Superior temporal gyrus (tissue), 1 donor: ENCODE measurements at regions not wholly inside any gene's neighbourhood (a gene's known extent, or its start where the extent isn't known, plus 50 kb on each side); places are given as distances from the start of the nearest gene placed in this dataset.
"Not testable (repeated sequence)": the region's sequence is repeated elsewhere in the genome, so short reads cannot be mapped to it uniquely, and the experiment has no call there.

Experiments
- DNase-seq: peaks from one replicate; pipeline ENCODE4 v3.0.0-alpha.2; 2016; ENCODE audit errors: extremely low spot score

GRCh38 chr5:39566029-39566428 is 141.2 kb upstream of the DAB2 start:
- DNase-seq: no peak

- no peak for DNase-seq
Observed at GRCh38 chr5:39561421-39561820, 136.6 kb upstream of the DAB2 start.

- DNase-seq: peak; percentile 65
Observed at GRCh38 chr5:39560726-39561125, 135.9 kb upstream of the DAB2 start.

- DNase-seq: no peak
Observed at GRCh38 chr5:39559923-39560322, 135.1 kb upstream of the DAB2 start.

GRCh38 chr5:39558541-39558940 is 133.8 kb upstream of the DAB2 start:
- no peak for DNase-seq

- DNase-seq: no peak
Observed at GRCh38 chr5:39555788-39556187, 131.0 kb upstream of the DAB2 start.

GRCh38 chr5:39547553-39548154 is 122.9 kb upstream of the DAB2 start:
- peak; percentile 86 for DNase-seq

- DNase-seq: no peak
Observed at GRCh38 chr5:39544941-39545340, 120.2 kb upstream of the DAB2 start.

- no peak for DNase-seq
Observed at GRCh38 chr5:39543335-39543734, 118.6 kb upstream of the DAB2 start.

GRCh38 chr5:39542511-39543285 is 117.9 kb upstream of the DAB2 start:
- DNase-seq: no peak

GRCh38 chr5:39541920-39542319 is 117.1 kb upstream of the DAB2 start:
- no peak for DNase-seq

GRCh38 chr5:39539470-39539869 is 114.7 kb upstream of the DAB2 start:
- no peak for DNase-seq

GRCh38 chr5:39534690-39535089 is 109.9 kb upstream of the DAB2 start:
- DNase-seq: no peak

GRCh38 chr5:39533749-39534148 is 109.0 kb upstream of the DAB2 start:
- no peak for DNase-seq

GRCh38 chr5:39532511-39532910 is 107.7 kb upstream of the DAB2 start:
- no peak for DNase-seq

GRCh38 chr5:39531306-39531705 is 106.5 kb upstream of the DAB2 start:
- DNase-seq: no peak

GRCh38 chr5:39526914-39527477 is 102.2 kb upstream of the DAB2 start:
- DNase-seq: no peak

GRCh38 chr5:39525781-39526180 is 101.0 kb upstream of the DAB2 start:
- DNase-seq: not testable (repeated sequence)

GRCh38 chr5:39525271-39525670 is 100.5 kb upstream of the DAB2 start:
- no peak for DNase-seq

- DNase-seq: no peak
Observed at GRCh38 chr5:39523821-39524220, 99.0 kb upstream of the DAB2 start.

GRCh38 chr5:39521940-39522590 is 97.3 kb upstream of the DAB2 start:
- no peak for DNase-seq

GRCh38 chr5:39521098-39521860 is 96.5 kb upstream of the DAB2 start:
- DNase-seq: no peak
